OCI-LY3 (cell line): ENCODE measurements at regions not wholly inside any gene's neighbourhood (a gene's known extent, or its start where the extent isn't known, plus 50 kb on each side); places are given as distances from the start of the nearest gene placed in this dataset.

Source experiments
- H2AFZ ChIP-seq: fragments of 200-600, 300-600 bp; shearing (Covaris generic); 2 replicates; pipeline ENCODE4 v1.6.0; 2014; ENCODE audit warnings: antibody characterized with exemption, low read depth, low read length
- H3K27ac ChIP-seq: fragments of 200-600, 300-600 bp; sonication (generic); 2 replicates; pipeline ENCODE4 v1.5.1; 2014; ENCODE audit warnings: mild to moderate bottlenecking, low read length, moderate library complexity, mixed read lengths
- H3K27me3 ChIP-seq: fragments of 200-600, 300-600 bp; sonication (generic); 2 replicates; pipeline ENCODE4 v1.6.1; 2014; ENCODE audit warnings: low read depth, low read length, mixed read lengths
- H3K36me3 ChIP-seq: fragments of 200-600, 300-600 bp; sonication (generic); replicated peaks from 2 replicates; pipeline ENCODE3; 2014; ENCODE audit warnings: low read depth, low read length, mixed read lengths
- H3K4me1 ChIP-seq: fragments of 300-600, 200-600 bp; sonication (generic); 2 replicates; pipeline ENCODE4 v1.6.1; 2014; ENCODE audit warnings: low read length, mixed read lengths
- H3K4me2 ChIP-seq: fragments of 200-600, 300-600 bp; sonication (generic); 2 replicates; pipeline ENCODE4 v1.6.1; 2014; ENCODE audit warnings: low read length, mixed read lengths
- H3K4me3 ChIP-seq: fragments of 300-600, 200-600 bp; sonication (generic); 2 replicates; pipeline ENCODE4 v1.5.1; 2014; ENCODE audit warnings: antibody characterized with exemption, mild to moderate bottlenecking, low read length, moderate library complexity
- H3K79me2 ChIP-seq: fragments of 300-600, 200-600 bp; shearing (Covaris generic); 2 replicates; pipeline ENCODE4 v1.6.1; 2014; ENCODE audit warnings: mild to moderate bottlenecking, low read length, mixed read lengths
- H3K9ac ChIP-seq: fragments of 300-600, 200-600 bp; shearing (Covaris generic); 2 replicates; pipeline ENCODE4 v1.6.0; 2014; ENCODE audit warnings: mild to moderate bottlenecking, low read length, moderate library complexity
- H3K9me3 ChIP-seq: fragments of 200-600, 300-600 bp; shearing (Covaris generic); 2 replicates; pipeline ENCODE4 v1.6.1; 2014; ENCODE audit warnings: low read length, mixed read lengths; ENCODE audit not compliant: insufficient read depth
- H4K20me1 ChIP-seq: fragments of 200-600, 300-600 bp; sonication (generic); 2 replicates; pipeline ENCODE4 v1.6.1; 2016; ENCODE audit warnings: low read length, mixed read lengths; ENCODE audit not compliant: insufficient read depth
- CTCF ChIP-seq: fragments of 200-600, 300-600 bp; sonication (generic); IDR thresholded peaks from 2 replicates; pipeline ENCODE4 v1.5.1; 2014; ENCODE audit warnings: antibody characterized with exemption, low read length, low read depth
- EZH2phosphoT487 ChIP-seq: fragments of 200-600 bp; shearing (Covaris generic); IDR thresholded peaks from 2 replicates; pipeline ENCODE4 v1.6.1; 2018; ENCODE audit warnings: antibody characterized with exemption, mixed run types, low read depth

- H3K4me2 ChIP-seq, result no peak overlapping the region
- H4K20me1 ChIP-seq, result no peaks in the 10 kb centered on the region
- TF ChIP-seq EZH2phosphoT487 (no peak), CTCF (no peak)
- H3K9me3 ChIP-seq, result no peaks in the 10 kb centered on the region
- H3K4me3 ChIP-seq, result no peak overlapping the region
- no peak overlapping the region for H2AFZ ChIP-seq
- H3K4me1 ChIP-seq, result no peaks in the 10 kb centered on the region
- H3K9ac ChIP-seq, result no peak overlapping the region
- H3K36me3 ChIP-seq, result no peaks in the 10 kb centered on the region
- H3K79me2 ChIP-seq, result no peaks in the 10 kb centered on the region
- H3K27me3 ChIP-seq, result no peaks in the 10 kb centered on the region
- no peak overlapping the region for H3K27ac ChIP-seq
These were observed 369.2 kb upstream of the COBL start for GRCh38 chr7:51685794-51686193.

- Histone ChIP-seq H2AFZ (no peak overlapping the region), H3K36me3 (no peaks in the 10 kb centered on the region), H3K4me1 (no peaks in the 10 kb centered on the region), H3K27me3 (no peaks in the 10 kb centered on the region), H3K9me3 (no peaks in the 10 kb centered on the region), H3K27ac (no peak overlapping the region), H3K4me3 (no peak overlapping the region), H3K4me2 (no peak overlapping the region), H4K20me1 (no peaks in the 10 kb centered on the region), H3K9ac (no peak overlapping the region), H3K79me2 (no peaks in the 10 kb centered on the region)
- TF ChIP-seq EZH2phosphoT487 (no peak), CTCF (no peak)
These were observed 364.2 kb upstream of the COBL start for GRCh38 chr7:51680594-51681399.

- H3K4me1 ChIP-seq, result no peaks in the 10 kb centered on the region
- no peaks in the 10 kb centered on the region for H3K36me3 ChIP-seq
- no peak overlapping the region for H3K4me2 ChIP-seq
- no peaks in the 10 kb centered on the region for H3K79me2 ChIP-seq
- no peak overlapping the region for H3K27ac ChIP-seq
- no peaks in the 10 kb centered on the region for H3K9me3 ChIP-seq
- no peak overlapping the region for H2AFZ ChIP-seq
- no peaks in the 10 kb centered on the region for H3K27me3 ChIP-seq
- TF ChIP-seq CTCF (no peak), EZH2phosphoT487 (no peak)
- H3K9ac ChIP-seq, result no peak overlapping the region
- H3K4me3 ChIP-seq, result no peak overlapping the region
- no peaks in the 10 kb centered on the region for H4K20me1 ChIP-seq
These were observed 362.7 kb upstream of the COBL start for GRCh38 chr7:51679358-51679757.

- Histone ChIP-seq H3K36me3 (no peaks in the 10 kb centered on the region), H3K9ac (no peak overlapping the region), H4K20me1 (no peaks in the 10 kb centered on the region), H3K4me3 (no peak overlapping the region), H3K27me3 (peaks cover 8% of the 10 kb centered on the region; the same call in 1 of the 2 replicates), H3K79me2 (no peaks in the 10 kb centered on the region), H3K4me2 (no peak overlapping the region), H2AFZ (no peak overlapping the region), H3K9me3 (no peaks in the 10 kb centered on the region), H3K4me1 (no peaks in the 10 kb centered on the region), H3K27ac (no peak overlapping the region)
- TF ChIP-seq CTCF (peak; percentile 25; the same call in 1 of the 2 replicates), EZH2phosphoT487 (no peak)
These were observed 350.1 kb upstream of the COBL start for GRCh38 chr7:51666751-51667150.
